T47D (cell line): ENCODE measurements at regions not wholly inside any gene's neighbourhood (a gene's known extent, or its start where the extent isn't known, plus 50 kb on each side); places are given as distances from the start of the nearest gene placed in this dataset.

Source experiments
- DNase-seq, 2 experiments: peaks; one replicate each; pipeline versions ENCODE4 v3.0.0 to v3.0.0-alpha.2; 2011 to 2012; ENCODE audit warnings: low read depth in 1 of 2, low spot score in 1 of 2
- JUND ChIP-seq: IDR thresholded peaks from 2 replicates; pipeline ENCODE4 v1.6.1; 2012; ENCODE audit warnings: low read depth
- in situ Hi-C: cut with HindIII; loops from 2 replicates; pipeline ENCODE4 v1.10.0; 2016; ENCODE audit warnings: low sequenced_read_pairs, low pct_unique_long_range_greater_than_20kb

DNA sequence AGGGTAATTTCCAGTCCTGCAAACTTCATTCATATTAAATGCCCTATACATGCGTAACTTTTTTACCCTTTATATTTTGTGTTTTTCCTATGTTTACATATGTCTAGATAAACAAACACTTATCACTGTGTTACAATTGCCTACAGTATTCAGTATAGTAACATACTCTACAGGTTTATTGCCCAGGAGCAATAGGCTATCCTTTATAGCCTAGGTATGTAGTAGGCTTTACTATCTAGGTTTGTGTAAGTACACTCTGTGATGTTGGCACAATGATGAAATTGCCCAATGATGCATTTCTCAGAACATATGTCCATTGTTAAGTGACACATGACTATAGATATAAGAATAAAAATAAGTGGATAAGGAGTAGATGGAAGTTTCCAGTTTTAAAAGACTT is 345.5 kb upstream of the C1orf87 start:
- in situ Hi-C loops = no loop called here
- no peak for DNase-seq
- TF ChIP-seq JUND = no peak

DNA sequence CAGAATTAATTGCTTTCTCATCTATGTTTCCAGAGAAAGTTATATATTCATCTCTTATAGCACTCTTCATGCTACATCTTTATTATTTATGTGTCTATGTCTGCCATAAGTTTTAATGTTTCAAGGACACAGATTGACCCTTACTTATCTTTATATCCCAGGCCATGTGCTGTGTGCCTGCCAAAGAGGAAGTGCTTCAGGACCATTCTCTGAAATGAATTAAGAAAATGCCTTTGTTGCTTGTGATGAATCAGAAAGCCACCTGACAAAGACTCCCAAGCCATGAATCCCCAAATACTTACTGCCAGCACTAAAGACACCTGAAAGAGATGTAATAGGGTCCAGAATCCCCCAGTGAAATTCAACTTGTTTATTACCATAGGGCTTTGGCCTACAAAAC is 342.1 kb upstream of the C1orf87 start:
- DNase-seq = no peak
- TF ChIP-seq JUND = no peak
- in situ Hi-C loops = no loop called here

DNA sequence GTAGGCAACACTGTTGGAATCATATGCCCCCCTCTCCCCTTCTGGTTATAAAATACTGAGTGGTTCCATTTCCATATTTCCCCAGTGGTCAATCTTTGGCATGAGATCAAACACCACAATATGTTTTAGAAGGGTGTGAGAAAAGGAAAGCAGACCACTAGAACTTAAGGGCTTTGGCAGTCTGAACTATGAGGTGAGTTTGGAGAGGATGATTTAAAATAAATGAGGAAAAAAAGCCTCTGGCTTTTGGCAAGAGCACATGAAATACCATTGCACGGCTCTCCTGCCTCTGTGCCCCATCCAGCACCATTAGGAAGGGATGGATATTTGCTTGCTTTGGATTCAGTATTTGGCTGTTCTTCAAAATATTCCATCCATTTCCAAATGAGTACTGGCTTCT is 339.5 kb upstream of the C1orf87 start:
- DNase-seq = no peak
- in situ Hi-C loops = no loop called here
- TF ChIP-seq JUND = no peak

DNA sequence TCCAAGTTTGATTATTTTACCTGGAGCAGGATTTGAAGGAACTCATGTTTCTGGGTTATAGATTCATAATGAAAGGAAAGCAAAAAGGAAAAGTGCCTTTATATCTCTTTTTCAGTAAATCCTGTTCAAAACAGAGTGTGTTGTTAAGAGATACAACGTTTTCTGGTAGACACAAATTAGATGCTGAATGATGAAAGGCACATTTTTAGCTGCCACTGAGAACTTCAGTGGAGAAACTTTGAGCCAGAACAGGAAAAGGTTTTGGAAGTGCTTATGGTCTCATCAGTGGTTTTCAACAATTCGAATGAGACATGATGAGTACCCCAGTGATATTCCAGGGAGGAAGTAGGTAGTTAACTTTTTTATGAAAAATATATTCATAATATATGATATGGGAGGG is 338.0 kb upstream of the C1orf87 start:
- no peak for TF ChIP-seq JUND
- in situ Hi-C loops = no loop called here
- DNase-seq = no peak

DNA sequence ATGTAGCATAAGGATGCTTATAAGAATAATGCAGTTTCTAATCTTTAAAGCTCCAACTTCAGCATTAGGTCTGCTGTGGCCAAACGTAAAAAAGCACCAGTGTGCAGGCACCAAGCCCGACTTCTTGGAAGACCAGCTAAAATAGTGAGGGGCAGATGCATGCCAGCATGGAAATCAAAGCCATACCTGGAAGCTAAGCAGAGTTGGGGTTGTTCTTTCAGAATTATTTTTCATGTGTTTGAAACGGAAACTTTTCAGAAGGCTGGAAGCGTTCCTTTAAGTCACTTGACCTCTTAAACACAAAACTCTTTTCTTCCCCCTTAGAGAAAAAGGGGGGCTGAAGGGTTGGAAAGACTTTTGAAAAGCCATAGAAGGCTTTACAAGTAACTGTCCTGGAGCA is 329.2 kb upstream of the C1orf87 start:
- no peak for TF ChIP-seq JUND
- no peak for DNase-seq
- in situ Hi-C loops = no loop called here

DNA sequence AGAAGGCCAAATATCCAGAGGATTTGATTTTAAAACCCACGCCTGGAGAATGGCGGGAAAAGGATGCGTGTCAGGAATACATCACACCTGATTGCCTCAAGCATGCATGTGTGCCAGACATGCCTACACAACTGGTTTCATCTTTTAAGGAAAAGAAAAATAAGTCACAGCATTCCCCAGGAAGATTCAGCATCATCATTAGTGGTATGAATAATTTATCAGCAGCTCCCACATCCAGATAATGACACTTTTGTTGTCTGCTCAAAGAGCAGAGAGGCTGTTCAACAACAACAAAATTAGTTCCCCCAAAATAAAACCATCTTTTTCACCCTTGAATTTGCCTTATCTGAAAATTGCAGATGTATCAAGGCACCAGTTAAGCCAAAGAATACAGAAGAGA is 328.6 kb upstream of the C1orf87 start:
- TF ChIP-seq JUND = no peak
- in situ Hi-C loops = no loop called here
- no peak for DNase-seq

DNA sequence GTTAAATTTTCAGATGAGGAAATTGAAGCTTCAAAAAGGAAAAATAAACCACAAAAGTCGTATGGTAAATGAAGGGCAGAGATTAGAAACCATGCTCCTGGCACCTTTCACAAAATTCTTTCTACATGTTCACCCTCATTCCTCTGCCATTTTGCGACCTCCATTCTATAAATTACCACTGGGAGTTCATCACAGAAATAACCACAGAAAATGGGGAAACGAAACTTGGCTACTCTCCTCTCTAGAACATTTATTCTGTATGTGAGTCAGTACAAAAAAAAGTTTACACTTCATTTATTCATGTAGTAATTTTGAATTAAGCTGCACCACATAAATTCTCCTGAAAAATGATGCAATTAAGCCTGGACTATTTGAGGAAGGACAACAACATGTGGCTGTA is 320.9 kb upstream of the C1orf87 start:
- in situ Hi-C loops = no loop called here
- no peak for DNase-seq
- no peak for TF ChIP-seq JUND

DNA sequence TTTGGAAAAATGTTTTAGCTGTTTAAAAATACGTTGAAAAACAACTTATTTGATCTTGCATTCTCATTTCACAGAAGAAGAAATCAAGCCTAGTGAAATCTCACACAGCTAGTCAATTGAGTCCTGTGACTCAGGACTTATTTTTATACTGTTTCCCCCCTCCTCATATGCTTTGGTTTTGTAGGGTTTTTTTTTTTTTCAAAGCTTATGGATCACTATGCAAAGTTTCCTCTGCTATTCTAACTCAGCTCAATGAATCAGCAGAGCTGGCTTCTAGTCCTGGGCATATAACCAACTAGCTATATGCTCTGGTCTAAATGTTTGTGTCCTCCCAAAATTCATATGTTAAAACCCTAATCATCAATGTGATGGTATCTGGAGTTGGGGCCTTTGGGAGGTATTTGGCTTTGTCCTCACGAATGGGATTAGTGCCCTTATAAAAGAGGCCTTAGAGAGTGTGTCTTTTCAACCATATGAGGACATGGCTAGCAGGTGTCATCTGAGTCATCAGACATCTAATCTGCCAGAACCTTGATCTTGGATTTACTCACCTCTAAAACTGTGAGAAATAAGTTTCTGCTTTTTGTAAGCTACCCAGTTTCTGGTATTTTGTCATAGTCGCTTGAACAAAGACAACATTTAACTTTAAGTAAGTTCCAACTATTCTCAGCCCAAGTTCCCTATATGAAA is 317.2 kb upstream of the C1orf87 start:
- in situ Hi-C loops = no loop called here
- DNase-seq = no peak
- no peak for TF ChIP-seq JUND

DNA sequence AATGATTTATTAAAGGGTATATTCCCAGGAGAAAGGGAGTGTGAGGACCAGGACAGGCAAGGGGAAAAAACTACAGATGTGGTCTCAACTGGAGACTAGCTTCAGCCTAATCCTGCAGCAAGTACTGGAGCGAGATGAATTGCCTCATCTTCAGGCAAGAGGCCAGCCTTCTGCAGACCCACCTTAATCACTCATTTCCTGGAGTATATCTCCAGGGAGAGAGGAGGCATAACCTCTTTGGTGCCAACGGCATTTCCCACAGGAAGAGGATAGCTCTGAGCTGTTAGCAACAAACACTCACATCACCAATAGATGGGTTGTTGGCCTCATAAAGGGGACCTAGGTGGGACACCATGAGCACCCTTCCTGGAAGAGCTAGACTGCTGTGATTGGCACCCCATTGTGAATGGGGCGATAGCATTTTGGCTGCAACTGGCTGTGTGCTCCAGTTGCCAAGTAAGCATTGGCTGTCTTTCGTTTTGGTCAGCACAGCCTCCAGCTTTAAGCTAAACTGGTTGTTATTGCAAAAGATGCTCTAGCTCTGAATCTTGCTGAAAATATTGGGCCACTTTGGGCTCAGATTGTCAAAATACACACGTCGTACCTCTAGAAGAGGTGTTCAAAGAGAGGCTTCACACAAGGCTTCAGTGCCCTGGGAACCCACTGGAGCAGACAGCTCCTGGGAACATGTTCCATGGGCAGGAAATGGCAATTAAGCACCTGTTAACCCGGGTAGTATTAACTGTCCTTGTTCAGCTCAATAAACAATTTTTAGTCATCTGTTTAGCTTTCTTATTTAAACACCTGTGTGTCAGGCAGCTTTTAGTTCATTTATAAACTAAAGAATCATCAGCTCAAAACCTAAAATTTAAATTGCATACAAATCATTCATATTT is 314.8 kb upstream of the C1orf87 start:
- no peak for DNase-seq
- in situ Hi-C loops = no loop called here
- TF ChIP-seq JUND = no peak

DNA sequence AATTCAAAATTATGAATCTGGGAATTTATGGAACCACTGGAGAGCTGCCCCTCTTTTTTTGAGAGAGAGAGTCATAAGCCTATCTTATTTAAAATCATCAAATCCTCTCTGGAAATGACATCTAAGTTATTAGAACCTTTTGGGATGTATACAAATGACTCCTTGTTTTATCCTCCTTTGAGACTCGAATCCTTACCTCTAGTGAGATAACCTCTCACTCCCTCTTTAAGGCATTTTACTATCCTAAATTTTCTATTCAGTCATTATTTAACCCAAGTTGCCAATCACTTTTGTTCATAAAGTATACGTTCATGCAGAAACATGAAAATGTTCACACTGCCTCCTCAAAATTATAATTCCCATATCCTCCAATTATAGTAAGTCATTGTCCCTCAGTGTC is 313.6 kb upstream of the C1orf87 start:
- no peak for TF ChIP-seq JUND
- DNase-seq = no peak
- in situ Hi-C loops = no loop called here

DNA sequence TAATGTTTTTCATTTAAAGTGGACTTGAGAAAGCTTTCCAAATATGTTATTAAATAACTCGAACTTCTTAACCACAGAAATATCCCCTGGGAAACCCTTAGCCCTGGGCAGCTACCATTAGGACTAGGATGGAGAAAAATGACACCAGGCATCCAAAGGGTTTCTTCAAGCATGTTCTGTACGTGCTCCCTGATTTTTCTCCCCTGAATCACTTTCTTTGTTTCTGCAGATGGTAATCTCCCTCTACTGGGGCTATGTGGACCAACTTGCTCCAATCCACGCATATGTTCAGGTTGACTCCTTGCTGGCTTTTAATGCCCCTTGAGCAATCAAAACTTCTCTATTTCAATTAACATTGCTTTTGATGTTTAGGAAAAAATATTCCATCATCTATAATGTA is 312.7 kb upstream of the C1orf87 start:
- DNase-seq = no peak
- in situ Hi-C loops = no loop called here
- no peak for TF ChIP-seq JUND

DNA sequence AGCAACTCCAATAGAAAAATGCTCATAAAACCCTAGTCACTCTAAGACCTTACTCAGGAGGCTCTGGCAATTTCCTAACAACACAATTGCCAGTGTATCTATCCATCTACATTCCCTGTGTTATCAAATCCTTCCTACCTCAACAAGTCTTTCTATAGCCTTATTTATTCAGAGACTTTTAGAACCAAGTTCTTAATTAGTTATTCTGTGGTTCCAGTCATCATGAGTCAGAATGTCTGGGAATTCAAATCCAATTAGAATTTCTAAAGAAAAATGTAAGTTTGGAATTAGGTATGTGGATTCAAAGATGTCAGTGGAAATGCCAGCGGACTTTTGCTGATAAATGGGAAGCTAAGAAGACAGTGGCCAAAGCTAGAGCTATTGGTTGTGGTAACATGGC is 302.6 kb upstream of the C1orf87 start:
- DNase-seq = no peak
- in situ Hi-C loops = no loop called here
- TF ChIP-seq JUND = no peak

DNA sequence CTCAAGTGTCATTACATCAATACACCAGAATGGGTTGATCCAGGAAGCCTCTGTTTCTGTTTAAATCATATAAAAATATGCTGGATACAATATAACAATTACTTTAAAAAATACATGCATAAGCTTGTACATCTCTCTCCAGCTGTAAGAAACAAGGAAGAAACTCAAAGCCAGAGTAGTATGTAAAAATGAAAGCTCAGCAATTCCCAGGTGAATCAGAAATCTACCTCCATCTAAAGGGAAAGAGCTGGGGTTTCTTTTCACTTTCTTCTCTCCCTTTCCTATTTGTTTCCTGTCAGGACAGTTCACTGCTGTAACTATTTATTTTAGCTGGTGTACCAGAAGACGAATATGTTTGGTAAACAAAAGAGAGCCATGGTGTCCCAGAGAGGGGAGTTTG is 301.0 kb upstream of the C1orf87 start:
- DNase-seq = no peak
- TF ChIP-seq JUND = no peak

More for the DNA sequence above, 301.0 kb upstream of the C1orf87 start:
- in situ Hi-C loops = no loop called here
